RWPE1 (cell line): ENCODE measurements at regions not wholly inside any gene's neighbourhood (a gene's known extent, or its start where the extent isn't known, plus 50 kb on each side); places are given as distances from the start of the nearest gene placed in this dataset.

Experiments
- CTCF ChIA-PET: fragments of 350-600 bp; sonication (Branson Sonifier 250); formaldehyde crosslinking; extraction: SDS; loops from one replicate; lab custom pipeline; 2021; lab: Yijun Ruan, JAX
- POLR2A ChIA-PET: fragments of 400-600 bp; formaldehyde crosslinking; extraction: SDS; loops from one replicate; lab custom pipeline; 2020; ENCODE audit warnings: antibody characterized with exemption; ENCODE audit not compliant: low non-redundant PET; lab: Yijun Ruan, JAX
- DNase-seq: peaks from one replicate; pipeline ENCODE4 v3.0.0; 2012; ENCODE audit warnings: low spot score
- H3K27ac ChIP-seq: fragments of 450-650 bp; 2 replicates; pipeline ENCODE4 v1.5.1; 2017
- TF ChIP-seq, protein P1 (sequence below): fragments of 450-650 bp; conservative IDR thresholded peaks from 2 replicates; pipeline ENCODE4 v1.5.1; 2017; ENCODE audit warnings: low read depth, mild to moderate bottlenecking

GRCh38 chr2:16155366-16155765 is 215.0 kb downstream of the MYCN start:
- POLR2A ChIA-PET = no interaction called here

GRCh38 chr2:16154501-16155280 is 214.3 kb downstream of the MYCN start:
- no peak overlapping the region for H3K27ac ChIP-seq
- no peak for DNase-seq
- TF ChIP-seq, protein P1, sequence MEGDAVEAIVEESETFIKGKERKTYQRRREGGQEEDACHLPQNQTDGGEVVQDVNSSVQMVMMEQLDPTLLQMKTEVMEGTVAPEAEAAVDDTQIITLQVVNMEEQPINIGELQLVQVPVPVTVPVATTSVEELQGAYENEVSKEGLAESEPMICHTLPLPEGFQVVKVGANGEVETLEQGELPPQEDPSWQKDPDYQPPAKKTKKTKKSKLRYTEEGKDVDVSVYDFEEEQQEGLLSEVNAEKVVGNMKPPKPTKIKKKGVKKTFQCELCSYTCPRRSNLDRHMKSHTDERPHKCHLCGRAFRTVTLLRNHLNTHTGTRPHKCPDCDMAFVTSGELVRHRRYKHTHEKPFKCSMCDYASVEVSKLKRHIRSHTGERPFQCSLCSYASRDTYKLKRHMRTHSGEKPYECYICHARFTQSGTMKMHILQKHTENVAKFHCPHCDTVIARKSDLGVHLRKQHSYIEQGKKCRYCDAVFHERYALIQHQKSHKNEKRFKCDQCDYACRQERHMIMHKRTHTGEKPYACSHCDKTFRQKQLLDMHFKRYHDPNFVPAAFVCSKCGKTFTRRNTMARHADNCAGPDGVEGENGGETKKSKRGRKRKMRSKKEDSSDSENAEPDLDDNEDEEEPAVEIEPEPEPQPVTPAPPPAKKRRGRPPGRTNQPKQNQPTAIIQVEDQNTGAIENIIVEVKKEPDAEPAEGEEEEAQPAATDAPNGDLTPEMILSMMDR = no peak
- ChIA-PET CTCF (interaction anchor here (0.5 kb wide), 2 partner anchors 155 to 397 kb away, joined by 3 to 4 read pairs; no protein-coding TSS in a partner anchor), POLR2A (no interaction called here)

More at GRCh38 chr2:16155366-16155765, 215.0 kb downstream of the MYCN start:
- CTCF ChIA-PET = interaction anchor here (0.5 kb wide), 1 partner anchor 396 kb away, joined by 3 read pairs; no protein-coding TSS in a partner anchor
- TF ChIP-seq, protein P1 = no peak
- DNase-seq = no peak
- no peak overlapping the region for H3K27ac ChIP-seq

DNA sequence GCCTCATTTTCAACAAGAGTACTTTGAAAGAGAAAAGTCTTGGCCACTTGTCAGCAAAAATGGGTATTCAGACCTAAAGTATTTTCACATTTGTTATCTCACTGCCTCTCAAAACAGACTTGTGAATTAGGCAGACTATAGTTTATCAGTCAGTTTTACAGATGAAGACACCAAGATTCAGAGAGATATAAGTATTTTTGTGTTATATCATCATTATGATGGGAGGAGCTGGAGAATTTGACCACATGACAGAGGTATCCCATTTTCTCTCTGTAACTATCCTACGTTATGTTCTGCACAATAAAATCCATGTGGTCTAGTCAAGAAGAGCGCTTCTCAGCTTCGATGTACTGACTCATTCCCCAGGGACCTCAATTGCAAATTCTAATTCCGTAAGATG is 213.7 kb downstream of the MYCN start:
- TF ChIP-seq, protein P1 = no peak
- no peak for DNase-seq
- ChIA-PET POLR2A (no interaction called here), CTCF (interaction anchor here (0.6 kb wide), 1 partner anchor 9 kb away, joined by 3 read pairs; no protein-coding TSS in a partner anchor)
- H3K27ac ChIP-seq = no peak overlapping the region

DNA sequence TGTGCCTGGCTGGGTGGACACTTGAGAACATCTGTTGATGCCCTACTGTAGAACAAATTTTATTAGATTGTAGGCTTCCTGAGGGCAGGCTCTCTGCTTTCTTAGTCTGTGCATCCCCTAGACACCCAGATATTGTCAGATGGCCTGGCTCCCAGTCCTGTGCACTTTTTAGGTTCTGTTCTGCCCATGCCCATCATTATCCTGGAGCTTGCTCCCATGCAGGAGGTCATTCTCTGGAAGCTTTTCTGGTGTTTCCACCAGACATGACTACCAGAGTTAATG is 213.3 kb downstream of the MYCN start:
- TF ChIP-seq, protein P1 = no peak
- DNase-seq = no peak
- no peak overlapping the region for H3K27ac ChIP-seq
- ChIA-PET POLR2A (no interaction called here), CTCF (interaction anchor here (0.5 to 0.6 kb wide), 2 partner anchors 9 to 24 kb away, joined by 3 read pairs; no protein-coding TSS in a partner anchor)

- ChIA-PET POLR2A (no interaction called here), CTCF (interaction anchor here (0.5 kb wide), 1 partner anchor 24 kb away, joined by 3 read pairs; no protein-coding TSS in a partner anchor)
- H3K27ac ChIP-seq = no peak overlapping the region
- TF ChIP-seq, protein P1 = no peak
- no peak for DNase-seq
Measured at GRCh38 chr2:16152928-16153753, 212.8 kb downstream of the MYCN start.
